IMR-90 (cell line): ENCODE measurements at regions not wholly inside any gene's neighbourhood (a gene's known extent, or its start where the extent isn't known, plus 50 kb on each side); places are given as distances from the start of the nearest gene placed in this dataset.

Experiments
- CEBPB ChIP-seq: IDR thresholded peaks from 2 replicates; pipeline ENCODE4 v1.6.1; 2012; ENCODE audit warnings: low read depth, low read length, improper control_type of control experiment
- CHD1 ChIP-seq: IDR thresholded peaks from 2 replicates; pipeline ENCODE4 v1.6.1; 2012; ENCODE audit warnings: low read depth, low read length, improper control_type of control experiment
- MAZ ChIP-seq: IDR thresholded peaks from 2 replicates; pipeline ENCODE4 v1.6.1; 2012; ENCODE audit warnings: low read depth, mild to moderate bottlenecking, low read length, improper control_type of control experiment, moderate library complexity, borderline replicate concordance
- POLR2A ChIP-seq: IDR thresholded peaks from 2 replicates; pipeline ENCODE4 v1.6.1; 2012; ENCODE audit warnings: mild to moderate bottlenecking, low read depth, low read length
- RAD21 ChIP-seq: IDR thresholded peaks from 2 replicates; pipeline ENCODE4 v1.6.1; 2012; ENCODE audit warnings: low read length, improper control_type of control experiment
- TF ChIP-seq, protein P1 (sequence below): conservative IDR thresholded peaks from 2 replicates; pipeline ENCODE4 v1.5.1; 2012; ENCODE audit warnings: mild to moderate bottlenecking, low read depth, low read length, improper control_type of control experiment

DNA sequence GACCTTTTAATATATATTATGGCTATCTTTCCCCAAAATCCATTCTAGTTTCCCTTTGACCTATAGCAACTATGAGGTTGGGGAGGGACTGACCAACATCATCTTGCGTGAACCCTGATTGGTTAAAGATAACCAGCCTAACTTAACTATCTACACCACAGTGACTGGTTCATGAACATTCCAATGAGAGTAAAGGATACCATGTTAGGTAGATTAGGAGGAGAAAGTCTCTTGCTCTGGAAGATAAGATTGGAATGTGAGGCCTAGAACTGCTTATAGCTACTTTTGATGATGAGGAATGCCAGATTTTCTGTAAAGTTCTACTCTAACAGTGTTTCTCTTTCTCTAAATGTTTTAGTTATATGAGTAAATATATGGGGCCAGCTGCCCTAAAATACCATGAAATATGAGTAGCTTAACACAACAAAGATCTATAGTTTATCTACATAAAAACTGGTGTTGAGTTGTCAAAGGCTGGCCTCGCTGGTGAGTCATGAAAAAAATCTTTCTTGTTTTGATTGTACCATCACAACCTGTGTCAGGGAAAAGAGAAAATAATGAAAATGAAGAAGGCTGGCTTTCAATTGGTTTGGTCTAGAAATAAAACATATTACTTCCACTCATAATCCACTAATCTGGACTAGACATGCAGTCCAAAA, 481.4 kb downstream of the NSUN3 start:
- no peak for TF ChIP-seq POLR2A
- TF ChIP-seq, protein P1, sequence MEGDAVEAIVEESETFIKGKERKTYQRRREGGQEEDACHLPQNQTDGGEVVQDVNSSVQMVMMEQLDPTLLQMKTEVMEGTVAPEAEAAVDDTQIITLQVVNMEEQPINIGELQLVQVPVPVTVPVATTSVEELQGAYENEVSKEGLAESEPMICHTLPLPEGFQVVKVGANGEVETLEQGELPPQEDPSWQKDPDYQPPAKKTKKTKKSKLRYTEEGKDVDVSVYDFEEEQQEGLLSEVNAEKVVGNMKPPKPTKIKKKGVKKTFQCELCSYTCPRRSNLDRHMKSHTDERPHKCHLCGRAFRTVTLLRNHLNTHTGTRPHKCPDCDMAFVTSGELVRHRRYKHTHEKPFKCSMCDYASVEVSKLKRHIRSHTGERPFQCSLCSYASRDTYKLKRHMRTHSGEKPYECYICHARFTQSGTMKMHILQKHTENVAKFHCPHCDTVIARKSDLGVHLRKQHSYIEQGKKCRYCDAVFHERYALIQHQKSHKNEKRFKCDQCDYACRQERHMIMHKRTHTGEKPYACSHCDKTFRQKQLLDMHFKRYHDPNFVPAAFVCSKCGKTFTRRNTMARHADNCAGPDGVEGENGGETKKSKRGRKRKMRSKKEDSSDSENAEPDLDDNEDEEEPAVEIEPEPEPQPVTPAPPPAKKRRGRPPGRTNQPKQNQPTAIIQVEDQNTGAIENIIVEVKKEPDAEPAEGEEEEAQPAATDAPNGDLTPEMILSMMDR: no peak
- no peak for TF ChIP-seq CHD1
- no peak for TF ChIP-seq MAZ
- TF ChIP-seq RAD21: no peak
- TF ChIP-seq CEBPB: no peak
